Panc1 (cell line): ENCODE measurements at regions not wholly inside any gene's neighbourhood (a gene's known extent, or its start where the extent isn't known, plus 50 kb on each side); places are given as distances from the start of the nearest gene placed in this dataset.

Source experiments
- ATAC-seq: fragments of 200-7000 bp; cut with Tn5 transposase; 2 replicates; pipeline ENCODE4 v1.9.1; 2020; ENCODE audit warnings: mild to moderate bottlenecking, moderate library complexity
- BruUV-seq: library from RNA; stranded (reverse); fragments of 400-500 nt; replicated peaks from 2 replicates; lab custom pipeline; 2021; lab: Mats Ljungman, UMichigan
- CTCF ChIA-PET: fragments of 300-600 bp; sonication (Branson Sonifier 250); formaldehyde crosslinking; loops from one replicate; lab custom pipeline; 2022; ENCODE audit warnings: antibody characterized with exemption; lab: Charles Lee
- POLR2A ChIA-PET: fragments of 300-600 bp; sonication (Branson Sonifier 250); formaldehyde crosslinking; loops from one replicate; lab custom pipeline; 2022; ENCODE audit warnings: antibody characterized with exemption; lab: Charles Lee
- DNase-seq: peaks from one replicate; pipeline ENCODE4 v3.0.0-alpha.2; 2010; ENCODE audit warnings: low read depth, low spot score
- H3K27ac ChIP-seq: 2 replicates; pipeline ENCODE4 v1.5.1; 2011; ENCODE audit warnings: mild to moderate bottlenecking, low read length, inconsistent platforms
- H3K27me3 ChIP-seq: fragments of 200-500 bp; sonication (Bioruptor generic); 2 replicates; pipeline ENCODE4 v1.6.0; 2014; ENCODE audit warnings: low read length, inconsistent platforms; ENCODE audit not compliant: control insufficient read depth, insufficient read depth
- H3K36me3 ChIP-seq: fragments of 200-500 bp; sonication (Bioruptor generic); 2 replicates; pipeline ENCODE4 v1.5.1; 2014; ENCODE audit warnings: inconsistent platforms, mild to moderate bottlenecking, low read length, moderate library complexity; ENCODE audit not compliant: control insufficient read depth, insufficient read depth
- H3K4me1 ChIP-seq: 2 replicates; pipeline ENCODE4 v1.5.1; 2011; ENCODE audit warnings: inconsistent platforms, mild to moderate bottlenecking, low read length, moderate library complexity; ENCODE audit not compliant: control insufficient read depth, insufficient read depth
- H3K4me3 ChIP-seq, 2 experiments: 2 replicates each; pipeline ENCODE4 v1.5.1; 2011 to 2012; ENCODE audit warnings: low read depth in 2 of 2, low read length in 2 of 2, mild to moderate bottlenecking in 2 of 2, inconsistent platforms in 1 of 2, moderate library complexity in 1 of 2
- H3K9me3 ChIP-seq: fragments of 200-500 bp; sonication (Bioruptor generic); 2 replicates; pipeline ENCODE4 v1.5.1; 2014; ENCODE audit warnings: low read depth, mild to moderate bottlenecking, inconsistent platforms, low read length, moderate library complexity; ENCODE audit not compliant: control insufficient read depth, insufficient read depth
- POLR2AphosphoS5 ChIP-seq: IDR thresholded peaks from 2 replicates; pipeline ENCODE4 v1.6.1; 2012; ENCODE audit warnings: mild to moderate bottlenecking, low read depth, low read length, moderate library complexity
- SIN3A ChIP-seq: IDR thresholded peaks from 2 replicates; pipeline ENCODE4 v1.6.1; 2012; ENCODE audit warnings: low read depth, mild to moderate bottlenecking, low read length, moderate library complexity, borderline replicate concordance; ENCODE audit not compliant: insufficient read depth
- TCF7L2 ChIP-seq: IDR thresholded peaks from 2 replicates; pipeline ENCODE4 v1.6.1; 2011; ENCODE audit warnings: mild to moderate bottlenecking, low read depth, low read length, inconsistent platforms
- in situ Hi-C: cut with HindIII; loops from 2 replicates; pipeline ENCODE4 v1.10.0; 2016; ENCODE audit warnings: low sequenced_read_pairs, low pct_unique_long_range_greater_than_20kb
- intact Hi-C: fragments of 100-400 bp; cut with micrococcal nuclease; formaldehyde crosslinking; loops from one replicate; pipeline ENCODE4 v1.10.0; 2022; ENCODE audit not compliant: unreplicated experiment
- TF ChIP-seq, protein P1 (sequence below), 2 experiments: IDR thresholded peaks; 2 replicates each; pipeline ENCODE4 v1.6.1; 2011 to 2012; ENCODE audit warnings: low read depth in 2 of 2, control low read depth in 1 of 2, low read length in 1 of 2, mild to moderate bottlenecking in 1 of 2, moderate library complexity in 1 of 2; ENCODE audit not compliant: insufficient read depth in 1 of 2
- TF ChIP-seq, protein P2 (sequence below): fragments of 450-650 bp; IDR thresholded peaks from 2 replicates; pipeline ENCODE4 v1.5.1; 2017; ENCODE audit warnings: mild to moderate bottlenecking

DNA sequence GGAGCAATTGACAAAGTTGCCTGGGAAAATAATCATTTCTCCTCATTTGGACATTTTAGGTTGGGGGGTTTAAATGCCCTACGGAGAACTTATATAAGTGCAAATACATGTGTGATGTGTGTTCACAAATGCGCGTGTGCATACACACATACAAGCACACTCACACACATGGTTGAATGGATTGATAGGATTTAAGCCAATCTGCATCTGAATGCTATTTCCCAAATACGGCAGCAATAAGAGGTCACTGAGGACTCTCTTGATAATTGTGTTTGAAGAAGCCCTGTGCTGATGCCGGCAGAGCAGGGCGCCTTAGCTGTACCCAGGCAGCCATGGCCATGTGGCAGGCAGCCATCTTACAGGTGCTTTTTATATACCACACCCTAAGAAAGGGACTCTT, 165.3 kb upstream of the LEF1 start:
- TF ChIP-seq TCF7L2, result no peak
- TF ChIP-seq, protein P1, sequence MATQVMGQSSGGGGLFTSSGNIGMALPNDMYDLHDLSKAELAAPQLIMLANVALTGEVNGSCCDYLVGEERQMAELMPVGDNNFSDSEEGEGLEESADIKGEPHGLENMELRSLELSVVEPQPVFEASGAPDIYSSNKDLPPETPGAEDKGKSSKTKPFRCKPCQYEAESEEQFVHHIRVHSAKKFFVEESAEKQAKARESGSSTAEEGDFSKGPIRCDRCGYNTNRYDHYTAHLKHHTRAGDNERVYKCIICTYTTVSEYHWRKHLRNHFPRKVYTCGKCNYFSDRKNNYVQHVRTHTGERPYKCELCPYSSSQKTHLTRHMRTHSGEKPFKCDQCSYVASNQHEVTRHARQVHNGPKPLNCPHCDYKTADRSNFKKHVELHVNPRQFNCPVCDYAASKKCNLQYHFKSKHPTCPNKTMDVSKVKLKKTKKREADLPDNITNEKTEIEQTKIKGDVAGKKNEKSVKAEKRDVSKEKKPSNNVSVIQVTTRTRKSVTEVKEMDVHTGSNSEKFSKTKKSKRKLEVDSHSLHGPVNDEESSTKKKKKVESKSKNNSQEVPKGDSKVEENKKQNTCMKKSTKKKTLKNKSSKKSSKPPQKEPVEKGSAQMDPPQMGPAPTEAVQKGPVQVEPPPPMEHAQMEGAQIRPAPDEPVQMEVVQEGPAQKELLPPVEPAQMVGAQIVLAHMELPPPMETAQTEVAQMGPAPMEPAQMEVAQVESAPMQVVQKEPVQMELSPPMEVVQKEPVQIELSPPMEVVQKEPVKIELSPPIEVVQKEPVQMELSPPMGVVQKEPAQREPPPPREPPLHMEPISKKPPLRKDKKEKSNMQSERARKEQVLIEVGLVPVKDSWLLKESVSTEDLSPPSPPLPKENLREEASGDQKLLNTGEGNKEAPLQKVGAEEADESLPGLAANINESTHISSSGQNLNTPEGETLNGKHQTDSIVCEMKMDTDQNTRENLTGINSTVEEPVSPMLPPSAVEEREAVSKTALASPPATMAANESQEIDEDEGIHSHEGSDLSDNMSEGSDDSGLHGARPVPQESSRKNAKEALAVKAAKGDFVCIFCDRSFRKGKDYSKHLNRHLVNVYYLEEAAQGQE (IDR thresholded peaks at IDR 0.05; ENCODE audit: insufficient read depth in 1 of 2, low read depth in 2 of 2, low read length in 1 of 2), result no peak
- no peak for TF ChIP-seq SIN3A
- no peak for TF ChIP-seq POLR2AphosphoS5
- TF ChIP-seq, protein P2, sequence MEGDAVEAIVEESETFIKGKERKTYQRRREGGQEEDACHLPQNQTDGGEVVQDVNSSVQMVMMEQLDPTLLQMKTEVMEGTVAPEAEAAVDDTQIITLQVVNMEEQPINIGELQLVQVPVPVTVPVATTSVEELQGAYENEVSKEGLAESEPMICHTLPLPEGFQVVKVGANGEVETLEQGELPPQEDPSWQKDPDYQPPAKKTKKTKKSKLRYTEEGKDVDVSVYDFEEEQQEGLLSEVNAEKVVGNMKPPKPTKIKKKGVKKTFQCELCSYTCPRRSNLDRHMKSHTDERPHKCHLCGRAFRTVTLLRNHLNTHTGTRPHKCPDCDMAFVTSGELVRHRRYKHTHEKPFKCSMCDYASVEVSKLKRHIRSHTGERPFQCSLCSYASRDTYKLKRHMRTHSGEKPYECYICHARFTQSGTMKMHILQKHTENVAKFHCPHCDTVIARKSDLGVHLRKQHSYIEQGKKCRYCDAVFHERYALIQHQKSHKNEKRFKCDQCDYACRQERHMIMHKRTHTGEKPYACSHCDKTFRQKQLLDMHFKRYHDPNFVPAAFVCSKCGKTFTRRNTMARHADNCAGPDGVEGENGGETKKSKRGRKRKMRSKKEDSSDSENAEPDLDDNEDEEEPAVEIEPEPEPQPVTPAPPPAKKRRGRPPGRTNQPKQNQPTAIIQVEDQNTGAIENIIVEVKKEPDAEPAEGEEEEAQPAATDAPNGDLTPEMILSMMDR, result no peak
- Histone ChIP-seq H3K4me1 (no peaks in the 10 kb centered on the region), H3K9me3 (no peaks in the 10 kb centered on the region), H3K36me3 (no peaks in the 10 kb centered on the region), H3K4me3 (no peak overlapping the region), H3K27ac (no peak overlapping the region), H3K27me3 (no peaks in the 10 kb centered on the region)
- CTCF ChIA-PET, result no interaction called here
- in situ Hi-C loops (no loop called here), intact Hi-C loops (no loop called here)
- POLR2A ChIA-PET, result no interaction called here
- DNase-seq (no peak), ATAC-seq (no peak)
- no TSS peak for BruUV-seq

DNA sequence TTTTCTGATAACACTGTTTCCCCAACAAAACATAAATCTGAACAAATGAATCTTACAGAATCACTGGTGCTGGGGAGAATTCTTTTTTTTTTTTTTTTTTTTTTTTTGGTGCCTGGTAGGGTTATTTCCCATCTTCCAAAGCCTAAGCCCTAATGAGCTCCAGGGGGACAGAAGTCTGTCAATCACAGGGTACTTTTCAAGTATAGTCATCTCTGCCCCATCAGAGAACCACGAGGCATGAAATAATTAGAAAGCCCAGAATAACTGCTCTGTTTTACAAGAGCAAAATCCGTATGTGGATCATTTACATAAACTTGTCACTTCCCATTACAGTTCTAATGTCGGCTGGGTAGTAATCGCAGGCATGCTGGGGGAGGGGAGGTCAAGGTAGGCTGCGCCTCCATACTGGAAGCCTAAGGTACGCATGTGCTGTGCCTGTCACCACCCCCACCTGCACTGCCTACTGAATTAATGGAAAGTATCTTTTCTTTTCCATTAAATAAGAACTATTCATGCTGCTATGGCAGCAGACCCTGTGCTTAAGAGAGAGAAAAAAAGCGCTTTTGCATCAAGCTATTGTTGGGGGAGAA, 164.7 kb upstream of the LEF1 start:
- intact Hi-C loops (no loop called here), in situ Hi-C loops (no loop called here)
- no TSS peak for BruUV-seq
- DNase-seq (no peak), ATAC-seq (no peak)
- ChIA-PET POLR2A (no interaction called here), CTCF (no interaction called here)
- Histone ChIP-seq H3K4me3 (no peak overlapping the region), H3K9me3 (no peaks in the 10 kb centered on the region), H3K27me3 (no peaks in the 10 kb centered on the region), H3K27ac (no peak overlapping the region), H3K4me1 (no peaks in the 10 kb centered on the region), H3K36me3 (no peaks in the 10 kb centered on the region)
- TF ChIP-seq POLR2AphosphoS5 (no peak), SIN3A (no peak), TCF7L2 (no peak)
- TF ChIP-seq, protein P1 (IDR thresholded peaks at IDR 0.05; ENCODE audit: insufficient read depth in 1 of 2, low read depth in 2 of 2, low read length in 1 of 2), result no peak
- TF ChIP-seq, protein P2, result no peak
